Kasumi-1 (cell line): ENCODE measurements at regions not wholly inside any gene's neighbourhood (a gene's known extent, or its start where the extent isn't known, plus 50 kb on each side); places are given as distances from the start of the nearest gene placed in this dataset.

Experiments used
- DNase-seq, 2 experiments: peaks; one replicate each; lab custom pipeline; 2025; lab: John Stamatoyannopoulos, UW

- DNase-seq, result no peak
Measured at GRCh38 chr10:81026591-81026990, 488.9 kb downstream of the SH2D4B start.

- no peak for DNase-seq
Measured at GRCh38 chr10:81027223-81027622, 489.5 kb downstream of the SH2D4B start.

DNA sequence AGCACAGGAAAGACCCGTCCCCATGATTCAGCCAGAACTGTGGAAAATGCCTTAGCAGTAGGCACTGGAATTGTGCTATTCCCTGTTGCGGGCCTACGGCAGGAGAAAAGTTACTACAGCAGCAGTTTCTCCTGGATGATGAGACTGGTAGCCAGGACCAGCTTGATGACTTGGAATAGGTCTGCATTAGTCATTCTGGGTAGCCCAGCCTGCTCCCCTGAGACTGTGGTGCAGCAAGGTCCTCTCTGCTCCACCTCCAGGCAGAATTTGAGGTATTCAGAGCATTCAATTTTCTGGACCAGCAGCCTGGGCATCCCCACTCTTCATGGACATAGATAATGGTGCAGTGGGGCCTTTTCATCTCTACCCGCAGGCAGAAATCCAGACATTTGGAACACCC is 490.0 kb downstream of the SH2D4B start:
- no peak for DNase-seq

DNA sequence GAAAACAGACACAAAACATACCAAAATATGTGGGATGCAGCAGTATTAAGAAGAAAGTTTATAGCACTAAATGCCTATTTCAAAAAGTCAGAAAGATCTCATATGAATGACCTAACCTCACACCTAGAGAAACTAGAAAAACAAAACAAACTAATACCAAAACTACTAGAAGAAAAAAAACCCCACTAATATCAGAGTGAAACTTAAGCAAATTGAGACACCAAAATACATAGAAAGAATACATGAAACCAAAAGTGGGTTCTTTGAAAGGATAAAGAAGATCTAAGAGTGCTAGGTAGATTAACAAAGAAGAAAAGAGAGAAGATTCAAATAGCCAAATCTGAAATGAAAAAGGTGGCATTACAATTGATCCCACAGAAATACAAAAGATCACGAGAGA is 494.1 kb downstream of the SH2D4B start:
- no peak for DNase-seq

DNA sequence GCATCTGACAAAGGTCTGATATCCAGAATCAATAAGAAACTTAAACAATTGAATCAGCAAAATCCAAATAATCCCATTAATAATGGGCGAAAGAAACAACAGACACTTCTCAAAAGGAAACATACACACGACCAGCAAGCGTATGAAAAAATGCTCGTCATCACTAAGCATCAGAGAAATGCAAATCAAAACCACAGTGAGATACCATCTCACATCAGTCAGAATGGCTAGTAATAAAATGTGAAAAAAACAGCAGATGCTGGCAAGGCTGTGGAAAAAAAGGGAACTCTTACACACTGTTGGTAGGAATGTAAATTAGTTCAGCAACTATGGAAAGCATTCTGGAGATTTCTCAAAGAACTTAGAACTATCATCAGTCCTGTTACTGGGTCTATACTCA is 496.7 kb downstream of the SH2D4B start:
- no peak for DNase-seq

GRCh38 chr10:81036257-81036656 is 498.6 kb downstream of the SH2D4B start:
- DNase-seq, result no peak

GRCh38 chr10:81040031-81040430 is 502.3 kb downstream of the SH2D4B start:
- DNase-seq, result no peak

- no peak for DNase-seq
Measured at GRCh38 chr10:81040940-81041339, 503.2 kb downstream of the SH2D4B start.

DNA sequence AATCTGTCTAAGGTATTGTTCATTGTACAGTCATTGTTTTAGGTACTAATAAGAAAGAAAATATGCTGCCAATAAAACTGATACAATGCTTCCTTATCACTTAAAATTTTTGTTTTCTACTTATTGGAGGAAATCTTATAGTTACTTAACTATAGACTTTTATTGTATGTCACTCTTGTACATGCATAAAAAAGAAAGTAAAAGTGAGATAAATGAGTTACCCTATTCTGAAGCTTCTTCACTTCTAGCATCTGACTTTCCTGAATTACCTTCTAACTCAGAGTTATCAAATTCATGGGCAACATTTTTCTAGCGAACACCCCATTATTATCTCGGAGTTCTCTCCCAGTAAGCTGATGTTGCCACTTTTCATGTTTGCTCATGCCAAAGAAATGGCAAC is 504.9 kb downstream of the SH2D4B start:
- no peak for DNase-seq

DNA sequence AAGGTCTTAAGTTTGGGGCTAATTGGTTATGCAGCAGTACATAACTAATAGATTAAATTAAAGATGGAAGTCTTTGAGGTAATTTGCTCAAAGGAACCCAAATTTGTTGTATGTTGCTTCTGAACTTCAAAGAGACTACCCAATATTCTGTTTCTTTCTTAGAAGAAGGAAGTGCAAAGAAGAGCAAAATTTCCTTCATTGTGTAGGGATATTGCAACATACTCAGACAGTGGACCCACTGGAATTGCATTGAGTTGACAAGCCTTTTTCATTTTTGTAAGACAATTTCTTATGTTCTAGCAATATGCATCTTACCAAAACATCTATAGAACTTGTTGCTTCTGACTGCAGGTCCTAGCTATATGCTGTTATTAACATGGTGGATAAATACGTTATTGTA is 527.8 kb downstream of the SH2D4B start:
- no peak for DNase-seq

- no peak for DNase-seq
Measured at GRCh38 chr10:81068460-81068859, 530.8 kb downstream of the SH2D4B start.

GRCh38 chr10:81071087-81071796 is 533.5 kb downstream of the SH2D4B start:
- no peak for DNase-seq

DNA sequence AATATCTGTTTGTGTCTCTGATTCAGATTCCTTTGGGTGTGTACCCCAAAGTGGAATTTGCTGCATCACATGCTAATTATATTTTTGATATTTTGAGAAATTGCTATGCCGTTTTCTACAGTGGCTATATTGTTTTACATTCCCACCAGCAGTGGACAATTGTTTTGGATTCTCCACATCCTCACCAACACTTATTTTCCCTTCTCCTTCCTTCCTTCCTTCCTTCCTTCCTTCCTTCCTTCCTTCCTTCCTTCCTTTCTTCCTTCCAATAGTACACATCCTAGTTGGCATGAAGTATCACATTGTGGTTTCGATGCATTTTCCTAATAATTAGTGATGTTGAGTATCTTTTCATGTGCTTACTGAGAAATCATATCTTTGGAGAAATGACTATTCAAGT is 535.5 kb downstream of the SH2D4B start:
- no peak for DNase-seq

DNA sequence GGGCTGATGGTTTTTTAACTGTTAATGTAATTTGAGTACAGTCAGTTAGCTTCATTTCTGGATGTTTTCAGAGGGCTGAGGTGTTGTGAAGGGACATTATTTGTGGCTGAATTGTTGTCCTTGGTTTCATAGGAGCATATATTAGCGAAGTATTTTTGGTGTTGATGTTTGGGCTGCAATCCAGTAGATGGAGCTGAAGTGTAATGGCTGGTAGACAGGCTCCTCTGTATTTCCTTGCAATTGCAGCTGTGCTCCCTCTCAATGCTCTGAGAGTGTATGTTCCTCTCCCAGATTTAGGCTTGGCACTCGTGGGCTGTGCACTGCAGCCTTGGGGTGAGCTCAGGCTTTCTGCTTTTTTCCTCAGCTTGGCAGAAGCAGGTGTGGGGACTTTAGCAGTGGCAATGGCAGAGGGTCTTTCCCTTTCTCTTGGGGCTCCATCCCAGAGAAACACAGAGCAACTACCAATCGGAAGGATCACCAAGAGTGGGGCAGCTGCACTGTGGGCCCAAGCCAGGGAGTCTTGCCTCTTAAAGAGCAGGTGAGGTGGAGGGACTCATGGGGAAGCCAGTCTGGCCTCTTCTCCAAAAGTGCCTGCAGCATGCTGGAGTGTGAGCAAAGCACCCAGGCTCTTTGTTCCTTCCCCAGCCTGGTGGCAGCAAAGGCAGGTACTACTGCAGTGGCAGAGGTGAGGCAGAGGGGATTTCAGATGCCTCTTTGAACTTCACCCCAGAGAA is 544.4 kb downstream of the SH2D4B start:
- peak; percentile 11 to 13 for DNase-seq

DNA sequence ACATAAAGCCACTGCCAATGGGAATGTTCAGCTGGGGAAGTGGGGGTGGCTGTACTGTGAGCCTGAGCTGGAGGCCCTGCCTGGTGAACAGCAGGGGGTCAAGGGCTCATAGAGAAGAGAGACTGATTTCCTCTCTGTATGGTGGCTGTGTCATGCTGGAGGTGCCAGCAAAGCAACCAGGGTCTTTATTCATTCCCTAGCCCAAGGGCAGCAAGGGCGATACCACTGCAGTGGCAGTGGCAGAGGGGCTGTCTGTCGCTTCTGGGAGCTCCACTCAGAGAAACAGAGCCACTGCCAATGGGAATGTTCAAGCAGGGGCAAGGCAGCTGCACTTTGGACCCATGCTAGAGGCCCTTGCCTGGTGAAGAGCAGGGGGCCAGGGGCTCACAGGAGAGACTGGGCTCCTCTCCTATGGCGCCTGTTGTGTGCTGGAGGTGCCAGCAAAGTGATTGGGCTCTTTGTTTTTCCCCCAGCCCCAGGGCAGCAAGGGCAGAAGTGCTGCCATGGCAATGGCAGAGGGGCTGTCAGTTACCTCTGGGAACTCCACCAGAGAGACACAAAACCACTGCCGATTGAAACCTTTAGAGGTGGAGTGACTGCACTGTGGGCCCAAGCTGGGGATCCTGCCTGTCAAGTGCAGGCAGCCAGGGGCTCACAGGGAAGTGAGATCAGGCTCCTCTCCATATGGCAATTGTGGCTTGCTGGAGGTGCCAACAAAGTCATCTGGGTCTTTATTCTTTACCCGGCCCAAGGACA is 545.1 kb downstream of the SH2D4B start:
- no peak for DNase-seq

- DNase-seq, result no peak
Measured at GRCh38 chr10:81093056-81093455, 555.4 kb downstream of the SH2D4B start.

DNA sequence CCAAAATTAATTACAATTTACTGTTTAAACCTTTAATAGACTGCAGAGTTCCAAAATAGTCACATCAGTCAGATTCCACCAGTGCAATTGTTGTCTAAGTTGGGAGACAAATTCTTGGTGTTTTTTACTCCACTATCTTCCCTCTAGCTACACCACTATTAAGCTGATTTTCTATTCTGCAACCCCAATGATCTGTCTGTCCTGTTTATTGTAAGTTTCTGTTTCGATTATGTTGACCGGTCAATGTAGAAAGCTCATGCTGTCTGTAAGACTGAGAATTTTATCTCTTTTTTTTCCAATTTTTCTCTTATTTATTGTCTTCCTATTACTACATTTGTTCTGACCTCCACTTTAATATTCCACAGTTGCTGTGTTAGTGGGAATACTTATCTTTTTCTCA is 557.5 kb downstream of the SH2D4B start:
- DNase-seq, result no peak

GRCh38 chr10:81096558-81096957 is 558.9 kb downstream of the SH2D4B start:
- DNase-seq, result no peak

DNA sequence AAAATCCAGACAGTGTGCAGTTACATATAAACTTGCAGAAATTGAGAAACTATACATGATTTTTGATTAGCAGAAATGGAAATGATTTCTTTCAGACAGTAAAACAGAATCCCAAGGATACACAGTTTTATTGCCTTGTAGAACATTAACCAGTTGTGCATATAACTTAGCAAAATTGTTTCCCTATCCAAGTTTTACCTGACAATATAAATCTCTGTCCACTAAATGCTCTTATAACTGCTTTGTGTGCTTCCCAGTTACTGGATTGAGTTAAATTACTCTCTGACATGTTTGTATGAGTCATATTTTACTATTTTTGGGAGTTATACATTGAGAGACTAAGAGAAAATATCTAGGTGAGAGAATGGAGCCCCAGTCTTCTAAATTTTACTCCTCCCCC is 563.4 kb downstream of the SH2D4B start:
- DNase-seq, result no peak

GRCh38 chr10:81104494-81104893 is 566.8 kb downstream of the SH2D4B start:
- no peak for DNase-seq

DNA sequence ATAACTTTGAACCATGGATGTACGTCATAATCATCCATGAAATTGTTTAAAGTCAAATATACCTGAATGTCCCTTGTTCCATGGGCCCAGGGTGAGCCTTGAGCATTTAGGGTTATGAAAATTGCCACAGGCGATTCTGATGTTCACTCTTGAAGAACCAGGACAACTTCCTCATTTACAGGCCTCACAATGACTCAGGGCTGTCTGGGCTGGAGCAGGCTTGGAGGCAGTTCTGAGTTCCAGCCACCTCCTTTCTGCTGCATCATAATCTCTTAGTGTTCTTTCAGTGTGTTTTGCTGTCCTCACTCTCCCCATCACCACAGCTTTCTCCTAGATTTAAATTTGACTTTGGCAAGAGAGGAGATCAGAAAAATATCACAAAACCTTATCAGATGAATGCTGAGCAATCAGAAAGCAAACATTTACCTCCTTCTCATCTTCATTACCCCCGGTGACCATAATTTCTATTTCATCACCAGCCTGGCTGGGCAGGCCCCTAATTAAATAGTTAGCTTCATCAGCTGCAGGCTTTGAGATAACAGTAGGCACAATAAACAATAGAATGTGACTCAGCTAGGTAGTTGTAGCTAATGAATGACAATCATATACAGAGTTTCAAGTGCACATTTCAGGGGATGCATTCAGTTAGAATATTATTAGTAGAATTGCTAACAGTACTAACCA is 571.0 kb downstream of the SH2D4B start:
- DNase-seq, result peak in 1 of 2 experiments; percentile 14

DNA sequence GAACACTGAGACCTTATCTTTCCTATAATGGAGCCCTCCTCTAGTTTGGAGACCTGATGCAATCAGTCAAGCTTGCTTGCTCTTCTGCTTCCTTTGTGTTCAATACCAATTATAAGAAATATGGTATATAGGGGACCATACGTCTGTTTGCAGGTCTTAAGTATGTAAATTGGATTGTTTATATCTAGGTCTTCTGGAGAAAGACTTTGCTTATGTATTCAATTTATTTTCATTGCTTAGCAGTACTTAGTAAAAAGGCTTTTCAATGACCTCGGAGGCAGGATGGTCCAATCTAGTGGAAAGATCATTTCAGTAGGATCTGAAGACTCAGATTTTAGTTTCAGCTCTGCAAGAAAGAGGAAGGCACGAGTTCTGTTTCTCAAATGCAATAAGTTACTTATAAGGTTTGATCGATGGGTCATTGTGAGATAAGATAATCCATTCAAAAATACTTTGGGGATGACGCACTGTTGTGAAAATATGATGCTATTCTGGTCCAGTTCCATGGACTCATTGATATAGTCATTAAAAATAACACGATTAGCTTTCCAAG is 571.6 kb downstream of the SH2D4B start:
- no peak for DNase-seq
